WTC11 (cell line): ENCODE measurements at regions not wholly inside any gene's neighbourhood (a gene's known extent, or its start where the extent isn't known, plus 50 kb on each side); places are given as distances from the start of the nearest gene placed in this dataset.

ENCODE experiments used
- AFF4 ChIP-seq: sonication (generic); formaldehyde crosslinking; IDR thresholded peaks from 2 replicates; pipeline ENCODE4 v1.8.1; 2023; ENCODE audit warnings: mild to moderate bottlenecking, missing genetic modification reagents, borderline replicate concordance
- ATF2 ChIP-seq: sonication (generic); formaldehyde crosslinking; IDR thresholded peaks from 2 replicates; pipeline ENCODE4 v1.8.1; 2022; ENCODE audit warnings: low read depth, missing genetic modification reagents, borderline replicate concordance
- CBFB ChIP-seq: sonication (generic); formaldehyde crosslinking; IDR thresholded peaks from 2 replicates; pipeline ENCODE4 v1.8.1; 2022; ENCODE audit warnings: mild to moderate bottlenecking, low read depth, missing genetic modification reagents
- CTCF ChIP-seq: fragments of 200-600 bp; IDR thresholded peaks from 2 replicates; pipeline ENCODE4 v1.8.0; 2022; ENCODE audit warnings: antibody characterized with exemption
- ESRRA ChIP-seq: sonication (generic); formaldehyde crosslinking; IDR thresholded peaks from 2 replicates; pipeline ENCODE4 v1.8.1; 2022; ENCODE audit warnings: mild to moderate bottlenecking, missing genetic modification reagents, borderline replicate concordance
- GABPB1 ChIP-seq: sonication (generic); formaldehyde crosslinking; IDR thresholded peaks from 2 replicates; pipeline ENCODE4 v1.8.1; 2023; ENCODE audit warnings: mild to moderate bottlenecking, missing genetic modification reagents
- GRHL2 ChIP-seq: fragments of 250-450 bp; sonication (Bioruptor Pico); IDR thresholded peaks from 2 replicates; pipeline ENCODE4 v1.8.0; 2022; ENCODE audit warnings: mild to moderate bottlenecking, moderate library complexity; ENCODE audit not compliant: insufficient replicate concordance, severe bottlenecking
- HMGXB4 ChIP-seq: sonication (generic); formaldehyde crosslinking; IDR thresholded peaks from 2 replicates; pipeline ENCODE4 v1.8.1; 2023; ENCODE audit warnings: mild to moderate bottlenecking, moderate library complexity, missing genetic modification reagents
- MAX ChIP-seq: sonication (generic); formaldehyde crosslinking; IDR thresholded peaks from 2 replicates; pipeline ENCODE4 v1.8.0; 2022; ENCODE audit warnings: mild to moderate bottlenecking, missing genetic modification reagents
- NR3C1 ChIP-seq: sonication (generic); formaldehyde crosslinking; conservative IDR thresholded peaks from 2 replicates; pipeline ENCODE4 v1.8.1; 2023; ENCODE audit warnings: low read depth, mild to moderate bottlenecking, missing genetic modification reagents
- RELA ChIP-seq: sonication (generic); formaldehyde crosslinking; IDR thresholded peaks from 2 replicates; pipeline ENCODE4 v1.8.1; 2022; ENCODE audit warnings: missing genetic modification reagents, mild to moderate bottlenecking, borderline replicate concordance
- SP1 ChIP-seq: sonication (generic); formaldehyde crosslinking; conservative IDR thresholded peaks from 2 replicates; pipeline ENCODE4 v1.8.1; 2022; ENCODE audit warnings: missing genetic modification reagents
- USF2 ChIP-seq: sonication (generic); formaldehyde crosslinking; IDR thresholded peaks from 2 replicates; pipeline ENCODE4 v1.8.1; 2023; ENCODE audit warnings: mild to moderate bottlenecking, missing genetic modification reagents, moderate library complexity

GRCh38 chr13:27338816-27339215, 68.2 kb downstream of the RASL11A start:
- TF ChIP-seq CTCF (no peak; the same call in 1 of the 2 replicates), AFF4 (CRISPR knock-in tag) (no peak), GABPB1 (no peak), MAX (CRISPR knock-in tag) (no peak), SP1 (no peak), GRHL2 (CRISPR knock-in tag) (no peak), CBFB (CRISPR knock-in tag) (no peak), ESRRA (CRISPR knock-in tag) (no peak), HMGXB4 (CRISPR knock-in tag) (no peak), RELA (no peak), NR3C1 (no peak), ATF2 (no peak), USF2 (CRISPR knock-in tag) (no peak)
